HepG2 (cell line): ENCODE measurements at regions not wholly inside any gene's neighbourhood (a gene's known extent, or its start where the extent isn't known, plus 50 kb on each side); places are given as distances from the start of the nearest gene placed in this dataset.

Experiments used
- ATAC-seq: fragments of 200-7000 bp; cut with Tn5 transposase; 3 replicates; pipeline ENCODE4 v1.9.1; 2020; ENCODE audit warnings: mild to moderate bottlenecking, moderate library complexity
- BruUV-seq: library from RNA; stranded (reverse); fragments of 400-500 nt; replicated peaks from 2 replicates; lab custom pipeline; 2021; lab: Mats Ljungman, UMichigan
- CTCF ChIA-PET: fragments of 300-600 bp; formaldehyde crosslinking; extraction: SDS; loops from one replicate; lab custom pipeline; 2021; ENCODE audit warnings: low total read pairs, inconsistent platforms, low intra/inter-chr PET ratio; lab: Yijun Ruan, JAX
- POLR2A ChIA-PET: fragments of 350-600 bp; sonication (Branson Sonifier 250); formaldehyde crosslinking; loops from one replicate; lab custom pipeline; 2020; ENCODE audit warnings: antibody characterized with exemption, inconsistent platforms; lab: Yijun Ruan, JAX
- DNase-seq: peaks from one replicate; pipeline ENCODE4 v3.0.0-alpha.2; 2015; ENCODE audit warnings: low spot score
- FAIRE-seq: peaks from 3 replicates; lab custom pipeline; 2011; peaks lifted over from hg19 to GRCh38; lab: Jason Lieb, UNC
- H2AFZ ChIP-seq: one replicate; pipeline ENCODE4 v1.6.1; 2011; ENCODE audit warnings: low read length, inconsistent platforms
- H3K27ac ChIP-seq: fragments of 300-600 bp; 3 replicates; pipeline ENCODE4 v1.8.0; 2011; ENCODE audit warnings: mixed run types, mild to moderate bottlenecking, mixed read lengths, low read length, inconsistent platforms; ENCODE audit not compliant: insufficient read depth; ENCODE audit errors: extremely low read length
- H3K27me3 ChIP-seq, 2 experiments: fragments of 200-600 bp in 1 of 2; 2 replicates in 1 of 2; 3 replicates in 1 of 2; pipeline versions ENCODE4 v1.6.0 to v1.8.0; 2011; ENCODE audit warnings: low read length in 2 of 2, mild to moderate bottlenecking in 2 of 2, moderate library complexity in 2 of 2, inconsistent platforms in 1 of 2; ENCODE audit not compliant: insufficient read depth in 2 of 2, control insufficient read depth in 1 of 2
- H3K36me3 ChIP-seq, 2 experiments: fragments of 200-600 bp in 1 of 2; replicated peaks in 1 of 2; 2 replicates in 1 of 2; 3 replicates in 1 of 2; pipeline versions ENCODE4 v1.5.1 to v1.8.0; 2011; ENCODE audit warnings: low read length in 2 of 2, inconsistent platforms in 1 of 2; ENCODE audit not compliant: insufficient read depth in 2 of 2, control insufficient read depth in 1 of 2
- H3K4me1 ChIP-seq: 2 replicates; pipeline ENCODE4 v1.5.1; 2012; ENCODE audit warnings: low read length, inconsistent platforms; ENCODE audit not compliant: insufficient read depth
- H3K4me2 ChIP-seq: 2 replicates; pipeline ENCODE4 v1.6.0; 2011; ENCODE audit warnings: low read depth, low read length, inconsistent platforms
- H3K4me3 ChIP-seq, 3 experiments: fragments of 200-600 bp in 1 of 3; sonication (generic), shearing (Covaris generic) in 1 of 3; replicated peaks in 1 of 3; 2 replicates each; pipeline ENCODE4 v1.5.1; 2011 to 2016; ENCODE audit warnings: low read length in 3 of 3, inconsistent platforms in 2 of 3, low read depth in 2 of 3, mild to moderate bottlenecking in 2 of 3, control low read depth in 1 of 3, mixed read lengths in 1 of 3; ENCODE audit not compliant: insufficient read depth in 1 of 3
- H3K79me2 ChIP-seq: one replicate; pipeline ENCODE4 v1.6.1; 2011; ENCODE audit warnings: low read length, inconsistent platforms; ENCODE audit not compliant: insufficient read depth
- H3K9ac ChIP-seq: 2 replicates; pipeline ENCODE4 v1.6.0; 2011; ENCODE audit warnings: mild to moderate bottlenecking, low read depth, low read length, inconsistent platforms; ENCODE audit not compliant: insufficient read depth
- H3K9me3 ChIP-seq: 2 replicates; pipeline ENCODE4 v1.5.1; 2012; ENCODE audit warnings: mild to moderate bottlenecking, low read length
- H4K20me1 ChIP-seq: 2 replicates; pipeline ENCODE4 v1.6.0; 2011; ENCODE audit warnings: inconsistent platforms, mild to moderate bottlenecking, low read length, moderate library complexity; ENCODE audit not compliant: insufficient read depth
- GRHL1 ChIP-seq: sonication (generic); formaldehyde crosslinking; conservative IDR thresholded peaks from 2 replicates; pipeline ENCODE4 v1.8.0; 2022; ENCODE audit warnings: missing genetic modification reagents
- MNT ChIP-seq: fragments of 450-650 bp; IDR thresholded peaks from 2 replicates; pipeline ENCODE4 v1.6.1; 2016
- SKIL ChIP-seq: sonication (generic); formaldehyde crosslinking; IDR thresholded peaks from 2 replicates; pipeline ENCODE4 v1.8.0; 2022; ENCODE audit warnings: missing genetic modification reagents, mild to moderate bottlenecking, moderate library complexity, borderline replicate concordance
- THYN1 ChIP-seq: sonication (generic); formaldehyde crosslinking; IDR thresholded peaks from 2 replicates; pipeline ENCODE4 v1.8.1; 2023; ENCODE audit warnings: low read depth, mild to moderate bottlenecking, moderate library complexity, missing genetic modification reagents, borderline replicate concordance
- WGBS: methylation state at CpG from one replicate; pipeline ENCODE4 v1.1.6; 2017; ENCODE audit warnings: low lambda C conversion rate; 5-methylcytosine and 5-hydroxymethylcytosine counted together
- in situ Hi-C: cut with HindIII; loops from 2 replicates; pipeline ENCODE4 v1.10.0; 2017; ENCODE audit warnings: low pct_unique_long_range_greater_than_20kb; ENCODE audit not compliant: extremely low pct_ligation_motif_present
- intact Hi-C: fragments of 100-400 bp; cut with micrococcal nuclease; formaldehyde crosslinking; loops from one replicate; pipeline ENCODE4 v1.10.0; 2022; ENCODE audit not compliant: unreplicated experiment

GRCh38 chr9:87830446-87830845 lies 52.2 kb upstream of the SPATA31E1 start:
- in situ Hi-C loops (no loop called here), intact Hi-C loops (no loop called here)
- Histone ChIP-seq H4K20me1 (no peaks in the 10 kb centered on the region), H3K4me1 (no peaks in the 10 kb centered on the region), H3K4me3 (no peak overlapping the region), H3K79me2 (no peaks in the 10 kb centered on the region), H3K27me3 (no peaks in the 10 kb centered on the region), H3K9me3 (no peaks in the 10 kb centered on the region), H3K36me3 (no peaks in the 10 kb centered on the region), H2AFZ (no peak overlapping the region), H3K9ac (no peak overlapping the region), H3K4me2 (no peak overlapping the region), H3K27ac (no peak overlapping the region)
- no TSS peak for BruUV-seq
- TF ChIP-seq SKIL (CRISPR knock-in tag) (no peak), GRHL1 (CRISPR knock-in tag) (no peak)
- POLR2A ChIA-PET: no interaction called here
- ATAC-seq (no peak), DNase-seq (no peak), FAIRE-seq (no peak)
- CTCF ChIA-PET: no interaction called here
- WGBS: 0% methylated on average over 3 of the region's 3 CpGs

- H3K4me3 ChIP-seq: no peak overlapping the region
- H3K36me3 ChIP-seq: no peaks in the 10 kb centered on the region
- in situ Hi-C loops: no loop called here
- TF ChIP-seq MNT: peak; percentile 68
- TF ChIP-seq THYN1: no peak
- DNase-seq (no peak), ATAC-seq (no peak), FAIRE-seq (no peak)
- no peak overlapping the region for H2AFZ ChIP-seq
- intact Hi-C loops: no loop called here
- H3K4me2 ChIP-seq: no peak overlapping the region
- POLR2A ChIA-PET: no interaction called here
- H3K27me3 ChIP-seq: no peaks in the 10 kb centered on the region
- WGBS: 4% methylated on average over 1 of the region's 1 CpG
- no peak overlapping the region for H3K27ac ChIP-seq
- no peak overlapping the region for H3K9ac ChIP-seq
- H3K4me1 ChIP-seq: no peaks in the 10 kb centered on the region
- no peaks in the 10 kb centered on the region for H4K20me1 ChIP-seq
- no TSS peak for BruUV-seq
- H3K79me2 ChIP-seq: no peaks in the 10 kb centered on the region
- CTCF ChIA-PET: no interaction called here
- H3K9me3 ChIP-seq: no peaks in the 10 kb centered on the region
Measured at GRCh38 chr9:87831159-87831558, 51.5 kb upstream of the SPATA31E1 start.
